ENCODE measurements at regions not wholly inside any gene's neighbourhood (a gene's known extent, or its start where the extent isn't known, plus 50 kb on each side); places are given as distances from the start of the nearest gene placed in this dataset.
"Not testable (repeated sequence)": the region's sequence is repeated elsewhere in the genome, so short reads cannot be mapped to it uniquely, and the experiment has no call there.

GRCh38 chr2:87415586-87416265 is 332.2 kb upstream of the PLGLB2 start:
- peak; percentile 2 for DNase-seq

DNA sequence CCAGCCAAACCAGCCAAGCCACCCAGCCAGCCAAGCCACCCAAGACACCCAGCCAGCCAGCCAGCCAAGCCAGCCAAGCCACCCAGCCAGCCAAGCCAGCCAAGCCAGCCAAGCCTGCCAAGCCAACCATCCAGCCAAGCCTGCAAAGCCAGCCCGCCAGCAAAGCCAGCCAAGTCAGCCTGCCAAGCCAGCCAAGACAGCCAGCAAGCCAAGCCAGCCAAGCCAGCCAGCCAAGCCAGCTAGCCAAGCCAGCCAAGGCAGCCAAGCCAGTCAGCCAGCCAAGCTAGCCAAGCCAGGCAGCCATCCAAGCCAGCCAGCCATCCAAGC is 331.7 kb upstream of the PLGLB2 start:
- not testable (repeated sequence) for DNase-seq

DNA sequence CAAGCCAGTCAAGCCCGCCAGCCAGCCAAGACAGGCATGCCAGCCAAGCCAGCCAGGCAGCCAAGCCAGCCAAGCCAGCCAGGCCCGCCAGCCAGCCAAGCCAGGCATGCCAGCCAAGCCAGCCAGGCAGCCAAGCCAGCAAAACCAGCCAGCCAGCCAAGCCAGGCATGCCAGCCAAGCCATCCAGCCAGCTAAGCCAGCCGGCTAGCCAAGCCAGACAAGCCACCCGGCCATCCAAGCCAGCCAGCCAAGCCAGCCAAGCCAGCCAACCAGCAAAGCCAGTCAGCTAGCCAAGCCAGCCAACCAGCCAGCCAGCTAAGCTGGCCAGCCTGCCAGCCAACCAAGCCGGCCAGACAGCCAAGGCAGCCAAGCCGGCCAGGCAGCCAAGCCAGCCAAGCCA is 330.7 kb upstream of the PLGLB2 start:
- DNase-seq, result not testable (repeated sequence)

- DNase-seq, result not testable (repeated sequence)
Measured at GRCh38 chr2:87417742-87418567, 329.9 kb upstream of the PLGLB2 start.

DNA sequence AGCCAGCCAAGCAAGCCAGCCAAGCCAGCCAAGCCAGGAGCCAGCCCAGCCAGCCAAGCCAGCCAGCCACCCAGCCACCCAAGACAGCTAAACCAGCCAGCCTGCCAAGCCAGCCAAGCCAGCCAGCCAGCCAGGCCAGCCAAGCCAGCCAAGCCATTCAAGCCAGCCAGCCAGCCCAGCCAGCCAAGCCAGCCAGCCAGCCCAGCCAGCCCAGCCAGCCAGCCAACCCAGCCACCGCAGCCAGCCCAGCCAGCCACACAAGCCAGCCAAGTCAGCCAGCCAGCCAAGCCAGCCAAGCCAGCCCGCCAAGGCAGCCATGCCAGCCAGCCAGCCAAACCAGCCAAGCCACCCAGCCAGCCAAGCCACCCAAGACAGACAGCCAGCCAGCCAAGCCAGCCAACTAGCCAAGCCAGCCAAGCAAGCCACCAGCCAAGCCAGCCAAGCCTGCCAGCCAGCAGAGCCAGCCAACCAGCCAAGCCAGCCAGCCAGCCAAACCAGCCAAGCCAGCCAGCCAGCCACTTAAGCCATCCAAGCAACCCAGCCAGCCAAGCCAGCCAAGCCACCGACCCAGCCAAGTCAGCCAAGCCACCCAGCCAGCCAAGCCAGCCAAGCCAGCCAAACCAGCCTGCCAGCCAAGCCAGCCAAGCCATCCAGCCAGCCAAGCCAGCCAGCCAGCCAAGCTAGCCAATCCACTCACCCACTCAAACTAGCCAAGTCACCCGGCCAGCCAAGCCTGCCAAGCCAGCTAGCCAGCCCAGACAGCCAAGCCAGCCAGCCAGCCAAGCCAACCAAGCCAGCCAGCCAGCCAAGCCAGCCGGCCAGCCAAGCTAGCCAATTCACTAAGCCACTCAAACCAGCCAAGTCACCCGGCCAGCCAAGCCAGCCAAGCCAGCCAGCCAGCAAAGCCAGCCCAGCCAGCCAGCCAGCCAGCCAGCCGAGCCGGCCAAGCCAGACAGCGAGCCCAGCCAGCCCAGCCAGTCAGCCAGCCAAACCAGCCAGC is 328.8 kb upstream of the PLGLB2 start:
- not testable (repeated sequence) for DNase-seq

- not testable (repeated sequence) for DNase-seq
Measured at GRCh38 chr2:87419980-87420379, 327.9 kb upstream of the PLGLB2 start.

DNA sequence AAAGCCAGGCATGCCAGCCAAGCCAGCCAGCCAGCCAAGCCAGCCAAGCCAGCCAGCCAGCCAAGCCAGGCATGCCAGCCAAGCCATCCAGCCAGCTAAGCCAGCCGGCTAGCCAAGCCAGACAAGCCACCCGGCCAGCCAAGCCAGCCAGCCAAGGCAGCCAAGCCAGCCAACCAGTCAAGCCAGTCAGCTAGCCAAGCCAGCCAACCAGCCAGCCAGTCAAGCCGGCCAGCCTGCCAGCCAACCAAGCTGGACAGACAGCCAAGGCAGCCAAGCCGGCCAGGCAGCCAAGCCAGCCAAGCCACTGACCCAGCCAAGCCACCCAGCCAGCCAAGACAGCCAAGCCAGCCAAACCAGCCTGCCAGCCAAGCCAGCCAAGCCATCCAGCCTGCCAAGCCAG is 326.9 kb upstream of the PLGLB2 start:
- not testable (repeated sequence) for DNase-seq

DNA sequence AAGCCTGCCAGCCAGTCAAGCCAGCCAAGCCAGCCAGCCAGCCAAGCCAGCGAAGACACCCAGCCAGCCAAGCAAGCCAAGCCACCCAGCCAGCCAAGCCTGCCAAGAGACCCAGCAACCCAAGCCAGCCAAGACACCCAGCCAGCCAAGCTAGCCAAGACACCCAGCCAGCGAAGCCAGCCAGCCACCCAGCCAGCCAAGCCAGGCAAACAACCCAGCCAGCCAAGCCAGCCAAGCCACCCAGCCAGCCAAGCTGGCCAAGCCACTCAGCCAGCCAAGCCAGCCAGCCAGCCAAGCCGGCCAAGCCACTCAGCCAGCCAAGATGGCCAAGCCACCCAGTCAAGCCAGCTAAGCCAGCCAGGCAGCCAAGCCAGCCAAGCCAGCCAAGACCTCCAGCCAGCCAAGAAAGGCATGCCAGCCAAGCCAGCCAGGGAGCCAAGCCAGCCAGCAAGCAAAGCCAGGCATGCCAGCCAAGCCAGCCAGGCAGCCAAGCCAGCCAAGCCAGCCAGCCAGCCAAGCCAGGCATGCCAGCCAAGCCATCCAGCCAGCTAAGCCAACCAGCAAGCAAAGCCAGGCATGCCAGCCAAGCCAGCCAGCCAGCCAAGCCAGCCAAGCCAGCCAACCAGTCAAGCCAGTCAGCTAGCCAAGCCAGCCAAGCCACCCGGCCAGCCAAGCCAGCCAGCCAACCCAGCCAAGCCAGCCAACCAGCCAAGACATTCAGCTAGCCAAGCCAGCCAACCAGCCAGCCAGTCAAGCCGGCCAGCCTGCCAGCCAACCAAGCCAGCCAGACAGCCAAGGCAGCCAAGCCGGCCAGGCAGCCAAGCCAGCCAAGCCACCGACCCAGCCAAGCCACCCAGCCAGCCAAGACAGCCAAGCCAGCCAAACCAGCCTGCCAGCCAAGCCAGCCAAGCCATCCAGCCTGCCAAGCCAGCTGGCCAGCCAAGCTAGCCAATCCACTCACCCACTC is 323.8 kb upstream of the PLGLB2 start:
- not testable (repeated sequence) for DNase-seq

DNA sequence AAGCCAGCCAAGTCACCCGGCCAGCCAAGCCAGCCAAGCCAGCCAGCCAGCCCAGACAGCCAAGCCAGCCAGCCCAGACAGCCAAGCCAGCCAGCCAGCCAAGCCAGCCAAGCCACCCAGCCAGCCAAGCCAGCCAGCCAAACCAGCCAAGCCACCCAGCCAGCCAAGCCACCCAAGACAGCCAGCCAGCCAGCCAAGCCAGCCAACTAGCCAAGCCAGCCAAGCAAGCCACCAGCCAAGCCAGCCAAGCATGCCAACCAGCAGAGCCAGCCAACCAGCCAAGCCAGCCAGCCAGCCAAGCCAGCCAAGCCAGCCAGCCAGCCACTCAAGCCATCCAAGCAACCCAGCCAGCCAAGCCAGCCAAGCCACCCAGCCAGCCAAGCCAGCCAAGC is 323.1 kb upstream of the PLGLB2 start:
- not testable (repeated sequence) for DNase-seq

GRCh38 chr2:87425191-87425590 is 322.7 kb upstream of the PLGLB2 start:
- not testable (repeated sequence) for DNase-seq

- not testable (repeated sequence) for DNase-seq
Measured at GRCh38 chr2:87425717-87426116, 322.2 kb upstream of the PLGLB2 start.

- DNase-seq, result not testable (repeated sequence)
Measured at GRCh38 chr2:87428452-87429130, 319.3 kb upstream of the PLGLB2 start.

DNA sequence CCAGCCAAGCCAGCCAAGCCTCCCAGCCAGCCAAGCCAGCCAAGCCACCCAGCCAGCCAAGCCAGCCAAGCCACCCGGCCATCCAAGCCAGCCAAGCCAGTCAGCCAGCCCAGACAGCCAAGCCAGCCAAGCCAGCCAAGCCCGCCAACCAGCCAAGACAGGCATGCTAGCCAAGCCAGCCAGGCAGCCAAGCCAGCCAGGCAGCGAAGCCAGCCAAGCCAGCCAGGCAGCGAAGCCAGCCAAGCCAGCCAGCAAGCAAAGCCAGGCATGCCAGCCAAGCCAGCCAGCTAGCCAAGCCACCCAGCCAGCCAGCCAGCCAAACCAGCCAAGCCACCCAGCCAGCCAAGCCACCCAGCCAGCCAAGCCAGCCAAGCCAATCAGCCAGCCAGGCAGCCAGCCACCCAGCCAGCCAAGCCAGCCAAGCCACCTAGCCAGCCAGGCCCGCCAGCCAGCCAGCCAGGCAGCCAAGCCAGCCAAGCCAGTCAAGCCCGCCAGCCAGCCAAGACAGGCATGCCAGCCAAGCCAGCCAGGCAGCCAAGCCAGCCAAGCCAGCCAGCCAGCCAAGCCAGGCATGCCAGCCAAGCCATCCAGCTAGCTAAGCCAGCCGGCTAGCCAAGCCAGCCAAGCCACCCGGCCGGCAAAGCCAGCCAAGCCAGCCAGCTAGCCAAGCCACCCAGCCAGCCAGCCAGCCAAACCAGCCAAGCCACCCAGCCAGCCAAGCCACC is 318.5 kb upstream of the PLGLB2 start:
- not testable (repeated sequence) for DNase-seq

DNA sequence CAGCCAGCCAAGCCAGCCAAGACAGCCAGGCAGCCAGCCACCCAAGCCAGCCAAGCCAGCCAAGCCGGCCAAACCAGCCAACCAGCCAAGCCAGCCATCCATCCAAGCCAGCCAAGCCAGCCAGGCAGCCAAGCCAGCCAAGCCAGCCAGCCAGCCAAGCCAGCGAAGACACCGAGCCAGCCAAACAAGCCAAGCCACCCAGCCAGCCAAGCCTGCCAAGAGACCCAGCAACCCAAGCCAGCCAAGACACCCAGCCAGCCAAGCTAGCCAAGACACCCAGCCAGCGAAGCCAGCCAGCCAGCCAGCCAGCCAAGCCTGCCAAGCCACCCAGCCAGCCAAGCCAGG is 318.0 kb upstream of the PLGLB2 start:
- DNase-seq, result not testable (repeated sequence)

GRCh38 chr2:87431051-87431450 is 316.8 kb upstream of the PLGLB2 start:
- not testable (repeated sequence) for DNase-seq

GRCh38 chr2:87432711-87433453 is 315.0 kb upstream of the PLGLB2 start:
- DNase-seq, result not testable (repeated sequence)

GRCh38 chr2:87436007-87436406 is 311.9 kb upstream of the PLGLB2 start:
- not testable (repeated sequence) for DNase-seq

DNA sequence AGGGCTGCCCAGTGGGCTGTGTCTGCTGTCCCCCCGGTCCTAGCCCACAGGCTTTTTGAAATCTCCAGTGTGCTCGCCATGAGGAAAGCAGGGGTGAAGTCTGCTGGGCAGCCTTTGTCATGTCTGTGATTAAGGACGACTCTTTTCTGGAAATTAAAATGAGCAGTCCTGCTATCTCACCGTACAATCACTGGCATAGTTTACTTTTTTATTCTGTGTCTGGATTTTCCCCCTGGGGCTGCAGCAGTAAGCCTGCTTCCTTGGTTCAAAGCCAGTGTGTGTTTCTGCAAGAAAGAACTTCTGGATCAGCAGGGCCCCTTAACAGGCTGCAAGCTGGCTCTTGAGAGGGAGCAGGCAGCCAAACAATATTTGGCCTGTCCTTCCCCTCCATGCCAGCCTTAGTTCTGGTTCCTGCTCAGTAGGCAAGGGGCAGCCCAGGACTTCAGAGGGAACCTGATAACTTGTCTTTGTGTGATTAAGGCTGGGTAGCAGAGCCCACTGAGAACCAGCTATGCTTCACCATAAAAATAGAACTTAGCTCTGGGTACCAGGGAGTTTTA is 310.1 kb upstream of the PLGLB2 start:
- not testable (repeated sequence) for DNase-seq

- DNase-seq, result not testable (repeated sequence)
Measured at GRCh38 chr2:87438780-87439454, 309.0 kb upstream of the PLGLB2 start.
